MG63 (cell line): ENCODE measurements at regions not wholly inside any gene's neighbourhood (a gene's known extent, or its start where the extent isn't known, plus 50 kb on each side); places are given as distances from the start of the nearest gene placed in this dataset.

Source experiments
- DNase-seq: peaks from one replicate; pipeline ENCODE4 v3.0.0-alpha.2; 2020
- H3K27me3 ChIP-seq: fragments of 250-450 bp; sonication (Bioruptor Pico); 2 replicates; pipeline ENCODE4 v1.5.1; 2020; ENCODE audit warnings: mild to moderate bottlenecking, moderate library complexity
- H3K36me3 ChIP-seq: fragments of 250-450 bp; sonication (Bioruptor Pico); 2 replicates; pipeline ENCODE4 v1.5.1; 2020; ENCODE audit warnings: mild to moderate bottlenecking, moderate library complexity
- H3K4me3 ChIP-seq: fragments of 250-450 bp; sonication (Bioruptor Pico); 2 replicates; pipeline ENCODE4 v1.5.1; 2020; ENCODE audit warnings: mild to moderate bottlenecking, moderate library complexity
- H3K9me3 ChIP-seq: fragments of 250-450 bp; sonication (Bioruptor Pico); 2 replicates; pipeline ENCODE4 v1.5.1; 2020; ENCODE audit warnings: mild to moderate bottlenecking, moderate library complexity

DNA sequence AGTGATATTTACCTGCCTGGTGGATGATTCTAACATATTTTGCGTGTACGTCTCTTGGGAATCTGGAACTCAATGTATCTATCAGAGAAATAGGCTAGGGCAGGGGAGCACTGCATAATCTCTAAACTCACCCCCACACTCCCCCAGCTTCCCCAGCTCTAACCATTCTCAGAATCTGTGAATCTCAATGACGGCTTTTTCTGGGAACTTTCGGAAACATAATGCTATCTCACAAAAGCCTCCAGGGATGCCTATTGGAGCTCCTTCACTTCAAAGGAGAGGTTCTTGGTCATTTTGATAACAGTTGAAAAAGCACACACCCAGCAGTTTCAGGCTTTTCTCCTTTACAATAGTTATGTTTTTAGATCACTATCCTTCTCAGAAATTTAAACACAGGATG lies 113.8 kb upstream of the MAGI3 start:
- H3K27me3 ChIP-seq, result peaks cover 14% of the 10 kb centered on the region
- DNase-seq, result no peak
- no peaks in the 10 kb centered on the region; the same call in 1 of the 2 replicates for H3K9me3 ChIP-seq
- H3K4me3 ChIP-seq, result no peak overlapping the region
- H3K36me3 ChIP-seq, result no peaks in the 10 kb centered on the region

DNA sequence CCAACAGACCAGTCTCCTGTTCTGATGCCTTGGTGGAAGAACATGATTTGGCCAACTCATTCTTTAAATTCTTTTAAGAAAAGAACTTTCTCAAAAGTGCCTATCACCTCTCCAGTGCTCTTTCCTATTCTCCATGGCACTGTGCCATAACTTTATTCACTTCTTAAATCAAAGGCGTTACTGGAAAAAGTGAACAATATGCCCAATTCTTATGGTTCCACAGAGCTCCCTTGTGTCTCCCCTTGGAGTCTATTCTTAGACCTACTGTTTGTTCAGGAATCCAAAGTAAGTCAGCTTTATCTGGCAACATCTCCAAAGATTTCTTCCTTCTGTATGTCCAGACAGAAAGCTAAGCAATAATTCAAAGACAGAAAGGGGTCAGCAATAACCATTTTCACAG lies 111.9 kb upstream of the MAGI3 start:
- H3K36me3 ChIP-seq, result no peaks in the 10 kb centered on the region
- no peak overlapping the region for H3K4me3 ChIP-seq
- H3K9me3 ChIP-seq, result no peaks in the 10 kb centered on the region; the same call in 1 of the 2 replicates
- H3K27me3 ChIP-seq, result peaks cover 8% of the 10 kb centered on the region
- no peak for DNase-seq

DNA sequence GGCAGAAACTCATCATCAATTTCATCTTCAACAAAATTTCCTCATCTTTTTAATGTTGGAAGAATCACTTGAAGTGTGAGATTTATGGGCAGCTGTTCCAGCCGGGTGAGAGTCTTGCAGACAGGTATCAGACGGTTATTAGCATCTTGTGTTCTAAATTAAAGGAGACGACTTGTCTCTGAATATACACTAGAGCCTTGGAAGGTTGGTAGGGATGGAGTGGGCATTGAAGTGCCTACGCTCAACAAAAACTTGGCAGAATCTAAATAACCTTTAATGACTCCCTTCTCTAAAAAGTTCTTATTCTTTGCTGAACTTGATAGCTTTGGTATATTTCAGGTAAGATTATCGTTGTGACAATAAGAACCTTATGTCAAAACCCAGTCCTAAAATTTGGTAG lies 111.5 kb upstream of the MAGI3 start:
- Histone ChIP-seq H3K4me3 (no peak overlapping the region), H3K36me3 (no peaks in the 10 kb centered on the region), H3K9me3 (no peaks in the 10 kb centered on the region; the same call in 1 of the 2 replicates), H3K27me3 (peaks cover 8% of the 10 kb centered on the region)
- no peak for DNase-seq

DNA sequence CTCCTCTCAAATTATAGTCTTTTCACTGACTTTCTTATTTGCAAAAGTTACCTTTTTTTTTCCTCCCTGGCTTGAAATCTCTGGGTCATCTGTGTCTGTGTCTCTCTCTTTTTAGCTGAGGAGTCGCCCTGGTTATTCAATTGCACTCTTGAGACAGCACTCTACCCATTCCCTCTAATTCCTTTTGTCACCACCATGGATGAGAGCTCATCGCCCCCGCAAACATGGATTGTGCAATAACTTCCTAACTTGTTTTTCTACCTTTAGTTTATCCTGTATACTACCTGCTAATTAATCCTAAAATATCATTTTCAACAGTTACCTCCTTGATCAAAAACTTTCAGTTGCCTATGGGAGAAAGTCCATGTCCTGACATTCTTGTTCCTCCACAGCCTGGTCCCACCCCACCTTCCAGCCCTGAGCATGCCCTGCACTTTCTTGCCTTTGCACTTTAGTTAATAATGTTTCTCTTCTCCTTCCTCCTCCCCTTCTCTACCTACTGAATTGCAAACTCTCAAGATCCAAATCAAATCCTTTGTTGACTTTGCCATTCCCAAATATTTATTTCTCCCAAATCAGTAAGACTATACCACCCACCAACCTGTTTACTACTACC lies 110.4 kb upstream of the MAGI3 start:
- DNase-seq, result no peak
- peaks cover 8% of the 10 kb centered on the region for H3K27me3 ChIP-seq
- H3K36me3 ChIP-seq, result no peaks in the 10 kb centered on the region
- no peaks in the 10 kb centered on the region; the same call in 1 of the 2 replicates for H3K9me3 ChIP-seq
- H3K4me3 ChIP-seq, result no peak overlapping the region

DNA sequence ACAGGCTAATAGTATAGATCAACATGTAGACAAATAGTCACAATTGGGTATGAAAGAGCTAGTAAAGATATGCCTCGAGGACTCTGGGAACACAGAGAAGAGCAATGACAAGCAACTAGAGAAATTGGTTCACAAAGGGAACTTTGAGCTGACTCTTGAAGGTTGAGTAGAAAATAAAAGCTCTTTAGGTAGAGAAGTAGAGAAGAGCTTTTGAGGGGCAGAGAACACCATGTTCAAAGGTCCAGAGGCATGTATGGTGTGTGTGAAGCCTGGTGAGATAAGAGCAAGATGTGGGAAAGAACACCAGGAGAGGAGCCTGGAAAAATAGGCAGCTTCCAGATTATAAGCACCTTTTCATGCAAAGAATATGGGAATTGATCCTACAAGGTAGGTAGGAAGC lies 109.7 kb upstream of the MAGI3 start:
- Histone ChIP-seq H3K9me3 (no peaks in the 10 kb centered on the region; the same call in 1 of the 2 replicates), H3K36me3 (no peaks in the 10 kb centered on the region), H3K27me3 (peaks cover 8% of the 10 kb centered on the region), H3K4me3 (no peak overlapping the region)
- no peak for DNase-seq

DNA sequence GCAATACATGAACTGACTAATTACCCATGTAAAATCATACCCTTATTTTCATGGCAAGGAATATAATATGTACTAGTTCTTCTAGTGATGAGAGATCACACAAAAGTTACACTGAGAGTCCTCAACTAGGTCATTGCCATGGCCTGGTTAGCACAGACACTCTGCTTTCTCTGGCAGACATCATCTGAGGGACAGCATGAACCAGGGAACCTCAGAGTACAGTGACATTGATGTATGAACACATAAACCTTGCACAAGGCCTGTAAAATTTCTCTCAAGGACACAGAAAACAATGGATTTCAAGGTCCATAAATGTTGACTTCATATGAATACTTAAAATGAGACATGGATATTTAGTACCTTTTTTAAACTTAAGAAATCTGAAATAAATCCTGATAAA lies 108.8 kb upstream of the MAGI3 start:
- Histone ChIP-seq H3K36me3 (no peaks in the 10 kb centered on the region), H3K9me3 (no peaks in the 10 kb centered on the region; the same call in 1 of the 2 replicates), H3K4me3 (no peak overlapping the region), H3K27me3 (peaks cover 8% of the 10 kb centered on the region)
- no peak for DNase-seq

DNA sequence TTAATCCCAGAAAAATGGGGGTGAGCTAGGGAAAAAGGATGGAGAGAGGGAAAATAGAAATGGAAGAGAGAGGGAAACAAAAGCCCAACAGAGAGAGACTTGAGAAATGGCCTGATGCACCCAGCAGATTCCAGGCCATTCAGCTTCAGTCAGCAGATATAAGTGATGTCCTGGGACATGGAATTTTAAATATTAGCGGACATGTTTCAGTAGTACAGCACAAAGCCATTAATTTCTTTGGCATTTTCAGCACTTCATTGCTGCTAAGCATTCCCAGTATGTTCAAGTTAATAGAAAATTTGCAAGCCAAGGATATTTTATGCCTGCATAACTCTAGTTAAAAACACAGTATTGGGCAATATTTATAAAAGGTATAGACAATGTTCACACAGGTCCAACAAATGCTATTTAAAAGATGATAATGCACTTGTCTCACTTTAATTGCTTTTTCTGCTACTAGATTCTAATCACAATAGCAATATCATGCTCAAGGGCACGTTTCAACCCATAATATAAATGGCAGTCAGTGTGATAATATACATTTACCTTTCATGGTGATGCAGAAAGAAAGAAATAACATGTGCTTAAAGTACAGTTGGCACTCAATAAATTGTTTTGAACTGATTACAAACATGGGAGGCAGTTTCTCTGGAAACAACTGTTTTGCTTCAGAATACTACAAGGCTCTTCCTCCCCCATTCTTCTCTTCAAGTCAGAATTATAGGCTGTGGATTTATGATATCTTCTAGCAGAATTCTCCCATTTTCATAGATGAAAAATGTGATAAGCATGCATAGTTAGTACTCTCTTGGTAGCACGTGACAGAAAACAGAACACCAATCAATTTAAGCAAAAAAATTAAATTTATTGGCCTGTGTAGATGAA lies 108.1 kb upstream of the MAGI3 start:
- Histone ChIP-seq H3K27me3 (peaks cover 8% of the 10 kb centered on the region), H3K4me3 (no peak overlapping the region), H3K36me3 (no peaks in the 10 kb centered on the region), H3K9me3 (no peaks in the 10 kb centered on the region; the same call in 1 of the 2 replicates)
- DNase-seq, result no peak

DNA sequence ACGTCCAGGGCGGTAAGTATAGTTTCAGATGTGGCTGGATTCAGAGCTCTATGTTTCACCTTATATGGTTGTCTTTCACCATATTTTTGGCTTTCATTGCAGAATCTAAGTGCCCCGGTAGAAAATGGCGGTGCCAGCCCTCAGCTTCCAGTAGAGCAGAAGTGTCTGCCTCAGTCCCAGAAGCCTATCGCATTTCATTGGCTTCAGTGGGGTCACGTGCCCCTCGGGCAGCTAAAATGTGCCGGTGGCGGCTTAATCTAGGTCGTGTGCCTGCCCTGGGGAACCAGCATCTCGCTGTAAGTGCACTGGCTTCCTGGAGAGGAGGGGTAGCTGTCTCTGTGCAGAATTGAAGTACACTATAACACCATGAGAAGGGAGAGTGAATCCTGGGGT lies 107.4 kb upstream of the MAGI3 start:
- Histone ChIP-seq H3K9me3 (no peaks in the 10 kb centered on the region; the same call in 1 of the 2 replicates), H3K36me3 (no peaks in the 10 kb centered on the region), H3K4me3 (no peak overlapping the region), H3K27me3 (peaks cover 8% of the 10 kb centered on the region)
- no peak for DNase-seq

DNA sequence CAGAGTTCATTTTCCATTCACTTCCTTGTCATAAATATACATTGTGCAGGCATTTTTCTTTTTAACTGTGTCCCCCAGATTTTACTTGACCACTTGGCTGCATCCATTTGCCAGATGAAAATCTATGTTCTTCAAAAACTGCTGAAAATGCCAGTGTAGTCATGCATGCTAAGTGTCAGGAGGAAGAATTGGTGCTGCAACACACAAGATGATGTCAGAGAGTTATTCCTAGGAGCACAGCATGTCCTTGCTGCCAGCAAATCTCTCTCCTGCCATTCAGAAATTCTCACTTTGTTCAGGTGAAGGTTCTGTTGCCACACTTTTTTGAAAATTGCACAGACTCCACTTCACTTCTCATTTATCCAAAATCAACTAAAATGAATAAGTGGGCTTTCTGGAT lies 106.4 kb upstream of the MAGI3 start:
- no peaks in the 10 kb centered on the region for H3K9me3 ChIP-seq
- DNase-seq, result no peak

DNA sequence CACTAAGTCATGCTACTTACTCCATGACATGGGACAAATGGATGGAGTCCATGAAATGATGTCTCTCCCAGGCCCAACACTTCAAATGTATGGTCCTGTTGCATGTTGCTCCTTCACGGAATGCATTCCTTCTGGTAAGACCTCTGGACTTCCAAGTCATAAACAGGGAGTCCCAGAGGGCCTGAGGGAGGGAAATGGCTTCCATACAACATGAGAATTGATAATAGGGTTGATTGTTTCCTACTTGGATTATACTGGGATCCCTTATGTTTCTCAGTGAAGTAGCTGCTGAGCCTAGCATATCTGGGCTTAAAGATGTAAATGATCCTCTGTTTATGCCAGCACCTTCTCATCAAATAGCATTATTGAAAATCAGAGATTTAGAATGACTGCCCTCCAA lies 104.2 kb upstream of the MAGI3 start:
- no peaks in the 10 kb centered on the region for H3K9me3 ChIP-seq
- no peaks in the 10 kb centered on the region for H3K36me3 ChIP-seq
- no peak overlapping the region for H3K4me3 ChIP-seq
- no peaks in the 10 kb centered on the region for H3K27me3 ChIP-seq
- no peak for DNase-seq

More for the DNA sequence above, 106.4 kb upstream of the MAGI3 start:
- H3K4me3 ChIP-seq, result no peak overlapping the region
- H3K27me3 ChIP-seq, result peaks cover 8% of the 10 kb centered on the region
- H3K36me3 ChIP-seq, result no peaks in the 10 kb centered on the region

DNA sequence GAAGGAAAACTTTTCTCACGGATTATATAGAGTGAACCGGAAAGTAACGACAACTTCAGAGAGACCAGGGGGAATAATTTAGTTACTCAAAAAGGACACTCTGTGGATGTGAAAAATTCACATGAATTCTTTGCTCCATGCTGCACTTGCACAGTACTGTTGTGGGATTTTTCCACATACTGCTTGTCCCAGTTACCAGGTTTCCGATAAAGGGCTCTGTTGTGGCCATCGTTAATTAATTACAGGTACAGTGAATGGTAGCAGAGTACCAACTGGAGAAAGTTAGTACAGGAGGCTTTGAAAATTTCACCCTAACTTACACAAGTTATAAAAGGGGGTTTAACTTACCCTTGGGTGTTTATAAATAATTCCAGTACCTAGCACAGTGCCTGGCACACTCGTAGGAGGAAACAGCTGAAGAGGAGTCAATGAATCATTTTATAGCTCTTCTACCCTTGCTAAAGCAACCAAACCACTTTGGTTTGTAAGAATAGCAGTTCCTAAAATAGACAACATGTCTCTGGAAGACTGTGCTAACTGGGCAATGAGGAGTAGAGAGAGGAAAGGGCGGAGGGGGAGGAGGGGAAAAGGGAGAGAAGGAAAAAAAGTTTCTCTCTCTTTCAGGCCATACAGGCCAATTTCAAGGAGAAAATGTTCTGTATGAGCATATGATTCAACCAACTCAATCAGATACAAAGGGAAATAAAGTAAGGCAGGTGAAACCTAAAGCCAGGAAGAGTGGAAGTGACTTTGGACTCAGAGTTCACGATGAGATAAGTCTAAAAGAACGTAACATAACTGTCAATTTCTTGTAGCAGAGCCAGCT lies 98.3 kb upstream of the MAGI3 start:
- Histone ChIP-seq H3K9me3 (no peaks in the 10 kb centered on the region), H3K27me3 (0 out of 2 replicates have a peak, but pooled peaks cover 3% of the 10 kb centered on the region), H3K4me3 (no peak overlapping the region), H3K36me3 (no peaks in the 10 kb centered on the region)
- no peak for DNase-seq

DNA sequence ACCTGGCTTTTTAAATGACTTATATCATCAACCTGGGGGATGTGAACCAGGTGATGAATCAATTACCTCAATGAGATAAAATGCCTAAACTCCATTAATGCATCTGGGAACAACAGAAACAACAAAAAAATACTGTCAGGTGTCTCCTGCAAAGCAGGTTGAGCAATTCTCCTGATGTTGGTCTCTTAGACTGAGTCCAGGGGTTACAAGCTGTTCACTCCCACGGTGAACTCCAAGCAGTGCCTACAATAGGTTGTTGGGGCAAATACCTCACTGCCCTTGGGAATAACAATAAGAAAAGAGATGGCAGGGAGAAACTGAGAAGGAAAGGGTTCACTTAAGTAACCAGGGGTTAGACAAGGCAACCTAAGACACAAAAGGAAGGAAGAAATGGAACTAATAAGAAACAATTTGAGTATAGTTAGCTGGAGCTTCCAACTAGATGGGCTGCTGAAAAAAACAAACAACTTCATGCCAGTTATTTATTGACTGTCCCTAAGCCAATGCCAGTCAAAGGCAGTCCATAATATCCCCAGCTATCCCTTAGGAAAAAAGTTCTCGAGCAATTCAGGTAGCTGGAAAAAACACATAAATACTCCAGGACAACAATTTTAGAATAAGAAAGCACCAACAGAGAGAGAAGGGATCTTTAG lies 97.6 kb upstream of the MAGI3 start:
- no peaks in the 10 kb centered on the region for H3K9me3 ChIP-seq

DNA sequence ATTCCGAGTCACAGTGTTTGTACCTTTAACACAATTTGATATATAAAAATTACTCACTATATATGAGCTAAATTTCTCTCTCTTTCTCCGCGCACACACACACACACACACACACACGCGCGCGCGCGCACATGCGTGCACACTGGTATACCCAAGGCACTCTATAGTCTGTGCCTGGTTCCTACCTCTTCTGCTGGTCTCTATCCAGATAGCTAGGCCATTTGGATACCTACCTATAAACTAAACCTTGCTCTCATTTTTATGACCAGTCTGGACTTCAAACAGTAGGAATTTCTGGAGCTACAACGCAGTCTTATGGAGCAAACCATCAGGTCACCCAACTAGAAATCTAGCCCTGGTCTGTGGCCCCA lies 97.1 kb upstream of the MAGI3 start:
- Histone ChIP-seq H3K4me3 (no peak overlapping the region), H3K36me3 (no peaks in the 10 kb centered on the region), H3K9me3 (no peaks in the 10 kb centered on the region), H3K27me3 (0 out of 2 replicates have a peak, but pooled peaks cover 3% of the 10 kb centered on the region)
- no peak for DNase-seq

More for the DNA sequence above, 97.6 kb upstream of the MAGI3 start:
- Histone ChIP-seq H3K36me3 (no peaks in the 10 kb centered on the region), H3K27me3 (0 out of 2 replicates have a peak, but pooled peaks cover 3% of the 10 kb centered on the region), H3K4me3 (no peak overlapping the region)
- DNase-seq, result no peak

DNA sequence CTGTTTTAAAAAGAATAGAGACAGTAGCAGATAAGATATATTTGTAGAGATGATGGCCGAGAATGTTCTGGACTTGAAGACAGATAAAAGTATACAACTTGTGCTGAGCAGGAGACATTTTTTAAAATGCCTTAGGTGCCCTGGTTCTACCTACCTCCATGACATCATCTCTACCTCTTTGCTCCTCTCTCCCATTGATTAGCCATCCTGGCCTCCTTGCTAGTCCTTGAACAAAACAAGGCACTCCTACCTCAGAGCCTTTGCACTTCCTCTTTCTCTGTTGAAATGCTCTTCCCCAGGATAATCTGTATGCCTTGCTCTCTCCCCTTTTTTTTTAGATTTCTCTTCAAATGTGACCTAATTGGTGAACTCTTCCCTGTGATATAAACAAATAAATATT lies 92.6 kb upstream of the MAGI3 start:
- Histone ChIP-seq H3K27me3 (0 out of 2 replicates have a peak, but pooled peaks cover 3% of the 10 kb centered on the region), H3K36me3 (no peaks in the 10 kb centered on the region), H3K4me3 (no peak overlapping the region), H3K9me3 (no peaks in the 10 kb centered on the region)
- DNase-seq, result no peak

DNA sequence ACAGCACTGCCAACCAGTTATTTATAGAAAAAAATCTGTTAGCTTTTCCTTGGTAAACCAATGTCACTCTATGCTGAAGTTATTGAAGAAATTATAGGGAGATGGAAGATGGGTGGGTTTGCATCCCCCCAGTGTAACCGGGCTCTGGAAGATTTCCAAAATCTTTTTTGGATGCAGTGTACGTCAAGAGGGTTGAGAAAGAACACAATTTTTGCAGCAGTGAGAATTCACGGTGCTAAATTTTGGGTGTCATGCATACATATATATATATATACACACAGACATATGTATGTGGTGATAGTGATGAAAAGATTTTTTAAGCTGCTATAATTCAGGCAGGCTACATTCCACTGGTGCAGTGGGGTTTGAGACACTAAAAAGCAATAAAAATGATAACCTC lies 91.4 kb upstream of the MAGI3 start:
- 0 out of 2 replicates have a peak, but pooled peaks cover 3% of the 10 kb centered on the region for H3K27me3 ChIP-seq
- H3K4me3 ChIP-seq, result no peak overlapping the region
- no peaks in the 10 kb centered on the region for H3K9me3 ChIP-seq
- DNase-seq, result no peak
- no peaks in the 10 kb centered on the region for H3K36me3 ChIP-seq

DNA sequence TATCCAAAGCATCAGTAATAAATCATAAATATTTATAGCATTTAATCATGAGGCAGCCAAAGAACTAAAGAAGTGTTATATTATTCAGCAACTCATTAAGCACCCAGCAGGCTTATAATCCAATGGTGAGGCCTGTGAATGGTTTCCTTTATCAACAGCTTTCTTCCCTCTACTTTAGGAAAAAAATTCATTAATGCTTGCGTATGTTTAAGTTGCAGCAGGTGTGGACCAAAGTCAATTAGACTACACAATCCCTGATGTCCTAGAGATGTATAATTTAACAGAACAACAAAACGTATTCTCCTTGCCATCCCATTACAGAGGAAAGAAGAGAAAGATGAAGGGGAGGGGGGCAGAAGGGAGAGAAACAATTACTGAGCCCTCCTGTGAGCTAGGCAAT lies 87.7 kb upstream of the MAGI3 start:
- no peaks in the 10 kb centered on the region for H3K27me3 ChIP-seq
- DNase-seq, result no peak
- no peak overlapping the region for H3K4me3 ChIP-seq
- no peaks in the 10 kb centered on the region for H3K36me3 ChIP-seq
- H3K9me3 ChIP-seq, result no peaks in the 10 kb centered on the region
